ENCODE measurements at regions not wholly inside any gene's neighbourhood (a gene's known extent, or its start where the extent isn't known, plus 50 kb on each side); places are given as distances from the start of the nearest gene placed in this dataset.

- no peak for TF ChIP-seq POLR2A (IDR thresholded peaks at IDR 0.05; ENCODE audit: low read length)
- no peak for TF ChIP-seq GATA1 (IDR thresholded peaks at IDR 0.05; ENCODE audit: low read depth, low read length)
These were observed 330.8 kb upstream of the NFE2L3 start for GRCh38 chr7:25821225-25821624.

All from erythroblast (primary cell).